ENCODE measurements at regions not wholly inside any gene's neighbourhood (a gene's known extent, or its start where the extent isn't known, plus 50 kb on each side); places are given as distances from the start of the nearest gene placed in this dataset.
"Not testable (repeated sequence)": the region's sequence is repeated elsewhere in the genome, so short reads cannot be mapped to it uniquely, and the experiment has no call there.

GRCh38 chr3:31289584-31289983 is 243.1 kb upstream of the STT3B start:
- peak; percentile 15 for DNase-seq (ENCODE audit: low read depth)

DNA sequence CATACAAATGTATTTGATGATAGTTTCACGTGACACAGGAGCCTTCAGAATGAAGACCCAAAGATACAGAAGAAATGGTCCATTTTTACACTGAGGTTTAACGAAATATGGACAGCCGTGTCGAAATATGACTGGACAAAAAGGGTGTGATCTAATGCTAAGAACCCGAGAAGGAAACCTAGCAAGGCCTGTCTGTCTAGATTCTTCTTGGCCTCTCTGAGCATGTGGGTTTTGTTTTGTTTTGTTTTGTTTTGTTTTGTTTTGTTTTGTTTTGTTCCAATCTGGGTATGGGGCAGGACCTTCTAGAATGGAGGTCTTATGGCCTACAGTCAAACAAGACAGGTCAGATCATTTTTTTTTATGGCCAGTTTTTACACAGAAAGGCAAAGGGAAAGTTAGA is 242.7 kb upstream of the STT3B start:
- DNase-seq (ENCODE audit: low read depth), result no peak

- DNase-seq (ENCODE audit: low read depth), result no peak
Observed at GRCh38 chr3:31291818-31292217, 240.9 kb upstream of the STT3B start.

DNA sequence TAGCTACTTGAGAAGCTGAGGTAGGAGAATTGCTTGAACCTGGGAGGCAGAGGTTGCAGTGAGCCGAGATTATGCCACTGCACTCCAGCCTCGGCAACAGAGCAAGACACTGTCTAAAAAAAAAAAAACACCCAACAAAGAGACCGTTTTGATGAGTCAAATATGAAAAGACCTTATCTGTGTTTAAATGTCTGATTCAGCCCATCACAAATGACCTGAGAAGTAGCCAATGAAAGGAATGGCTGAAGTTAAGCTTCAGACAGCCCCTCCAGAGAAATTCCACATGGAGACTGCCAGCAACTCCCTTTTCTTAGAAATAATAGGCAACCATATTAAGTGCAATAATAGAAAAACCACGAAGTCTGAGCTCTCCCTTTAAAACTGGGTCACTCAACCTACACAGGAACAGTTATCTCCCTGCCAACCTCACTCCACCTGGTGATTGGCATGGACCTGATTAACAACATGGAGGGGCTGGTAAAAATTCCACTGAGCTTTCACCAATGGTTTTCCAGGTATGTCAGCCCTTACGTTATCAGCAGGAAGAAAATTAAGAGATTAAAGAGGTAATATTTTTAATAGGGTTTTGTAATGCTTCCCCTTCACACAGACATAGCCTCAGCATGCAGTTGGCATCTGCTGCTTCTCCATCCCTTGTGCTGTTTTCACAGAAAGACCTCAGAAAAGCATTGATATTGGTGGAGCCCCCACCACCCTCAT is 238.1 kb upstream of the STT3B start:
- peak; percentile 89 for DNase-seq (ENCODE audit: low read depth)

GRCh38 chr3:31295150-31295765 is 237.5 kb upstream of the STT3B start:
- DNase-seq (ENCODE audit: low read depth), result no peak

GRCh38 chr3:31297726-31298298 is 234.9 kb upstream of the STT3B start:
- DNase-seq (ENCODE audit: low read depth), result no peak

GRCh38 chr3:31300456-31301443 is 232.0 kb upstream of the STT3B start:
- DNase-seq (ENCODE audit: low read depth), result no peak

DNA sequence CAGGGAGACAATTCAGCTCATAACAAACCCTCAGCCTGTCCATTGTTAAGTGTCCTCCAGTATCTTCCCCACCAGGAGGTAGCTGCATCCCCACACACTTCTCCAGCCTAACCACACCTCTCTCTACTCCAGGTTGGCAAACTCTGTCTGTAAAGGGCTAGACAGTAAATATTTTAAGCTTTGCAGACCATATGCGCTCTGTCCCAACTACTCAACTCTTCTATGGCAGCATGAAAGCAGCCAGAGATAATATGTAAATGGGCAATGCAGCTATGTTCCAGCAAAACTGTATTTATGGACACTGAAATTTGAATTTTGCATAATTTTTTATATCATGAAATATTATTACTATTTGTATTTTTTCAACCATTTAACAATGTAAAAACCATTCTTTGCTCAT is 230.4 kb upstream of the STT3B start:
- no peak for DNase-seq (ENCODE audit: low read depth)

DNA sequence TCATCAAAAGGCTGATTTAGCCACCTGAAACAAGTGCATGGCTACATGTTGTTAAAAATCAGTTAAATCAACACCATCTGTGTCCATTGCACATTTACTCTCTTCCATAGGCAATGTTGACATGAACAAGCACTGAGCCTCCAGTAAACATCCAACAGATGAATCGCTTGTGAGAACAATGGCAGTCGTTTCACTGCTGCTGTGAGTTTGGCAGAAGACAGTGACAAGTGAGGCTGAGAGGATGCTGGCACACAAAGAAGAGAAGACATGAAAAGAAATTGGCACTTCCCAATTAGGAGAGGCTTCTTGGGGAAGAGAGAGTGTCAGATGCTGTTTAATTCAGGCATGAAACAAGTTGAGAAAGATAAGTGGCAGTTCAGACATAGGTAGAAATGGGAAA is 227.4 kb upstream of the STT3B start:
- no peak for DNase-seq (ENCODE audit: low read depth)

DNA sequence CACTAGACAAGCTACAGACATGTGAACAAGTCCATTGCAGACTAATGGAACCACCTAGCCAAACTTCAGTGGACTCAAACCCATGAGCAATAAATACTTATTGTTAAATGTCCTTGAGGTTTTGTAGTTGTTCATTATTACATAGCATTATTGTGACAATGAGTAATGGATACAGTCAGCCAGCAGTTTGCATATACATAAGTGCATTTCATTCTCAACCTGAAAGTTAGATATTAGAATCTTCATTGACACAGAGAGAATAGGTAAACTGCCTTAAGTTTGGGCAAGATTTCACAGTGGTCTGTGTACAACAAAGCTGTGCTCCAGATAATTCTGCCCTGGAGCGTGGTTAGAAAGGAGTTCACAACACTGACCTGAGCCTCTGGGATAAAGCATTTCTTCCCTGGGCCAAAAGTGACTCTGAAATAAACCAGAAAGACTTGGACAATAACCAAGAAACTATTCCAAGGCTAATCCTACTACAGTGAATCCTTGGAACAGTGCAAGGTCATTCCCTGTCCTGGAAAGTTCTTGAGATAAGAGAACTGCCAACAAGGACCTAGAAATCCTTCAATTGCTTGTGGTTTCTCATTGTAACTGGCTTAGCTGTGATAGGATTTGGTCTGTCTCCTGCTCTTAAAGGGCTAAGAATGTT is 225.5 kb upstream of the STT3B start:
- DNase-seq (ENCODE audit: low read depth), result peak; percentile 87

DNA sequence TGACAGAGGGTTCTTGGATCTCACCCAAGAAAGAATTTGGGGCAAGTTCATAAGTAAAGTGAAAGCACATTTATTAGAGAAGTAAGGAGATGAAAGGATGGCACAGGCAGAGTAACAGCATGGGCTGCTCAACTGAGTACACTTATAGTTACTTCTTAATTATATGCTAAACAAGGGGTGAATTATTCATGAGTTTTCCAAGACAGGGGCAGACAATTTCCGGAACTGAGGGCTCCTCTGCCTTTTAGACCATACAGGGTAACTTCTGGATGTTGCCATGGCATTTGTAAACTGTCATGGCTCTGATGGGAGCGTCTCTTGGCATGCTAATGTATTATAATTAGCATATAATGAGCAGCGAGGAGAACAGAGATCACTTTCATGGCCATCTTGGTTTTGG is 221.2 kb upstream of the STT3B start:
- DNase-seq (ENCODE audit: low read depth), result no peak

- peak; percentile 37 for DNase-seq (ENCODE audit: low read depth)
Observed at GRCh38 chr3:31312400-31312799, 220.3 kb upstream of the STT3B start.

- DNase-seq (ENCODE audit: low read depth), result no peak
Observed at GRCh38 chr3:31314258-31314657, 218.5 kb upstream of the STT3B start.

DNA sequence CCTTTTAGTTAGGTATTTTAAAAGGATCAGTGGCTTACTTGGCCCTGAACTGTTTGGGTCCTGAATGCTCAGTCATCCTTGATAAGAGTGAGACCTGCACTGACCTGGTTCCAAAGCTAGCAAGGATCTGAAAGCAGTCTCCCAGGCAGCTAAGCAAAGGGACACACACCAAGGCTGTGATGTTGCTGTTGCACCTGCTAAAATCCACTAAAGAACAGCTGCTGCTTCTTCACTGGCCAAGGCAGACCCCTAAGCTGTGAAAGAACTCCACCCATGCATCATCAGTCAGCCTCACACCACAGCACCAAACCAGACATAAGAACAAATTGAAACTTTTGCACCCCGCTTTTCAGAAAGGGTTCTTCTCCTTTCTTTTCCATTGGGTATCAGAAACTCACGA is 213.4 kb upstream of the STT3B start:
- no peak for DNase-seq (ENCODE audit: low read depth)

GRCh38 chr3:31321620-31322019 is 211.1 kb upstream of the STT3B start:
- DNase-seq (ENCODE audit: low read depth), result no peak

GRCh38 chr3:31322460-31322859 is 210.3 kb upstream of the STT3B start:
- DNase-seq (ENCODE audit: low read depth), result no peak

- DNase-seq (ENCODE audit: low read depth), result not testable (repeated sequence)
Observed at GRCh38 chr3:31327826-31328357, 204.8 kb upstream of the STT3B start.

GRCh38 chr3:31331278-31331677 is 201.4 kb upstream of the STT3B start:
- no peak for DNase-seq (ENCODE audit: low read depth)

- no peak for DNase-seq (ENCODE audit: low read depth)
Observed at GRCh38 chr3:31341130-31341529, 191.6 kb upstream of the STT3B start.

DNA sequence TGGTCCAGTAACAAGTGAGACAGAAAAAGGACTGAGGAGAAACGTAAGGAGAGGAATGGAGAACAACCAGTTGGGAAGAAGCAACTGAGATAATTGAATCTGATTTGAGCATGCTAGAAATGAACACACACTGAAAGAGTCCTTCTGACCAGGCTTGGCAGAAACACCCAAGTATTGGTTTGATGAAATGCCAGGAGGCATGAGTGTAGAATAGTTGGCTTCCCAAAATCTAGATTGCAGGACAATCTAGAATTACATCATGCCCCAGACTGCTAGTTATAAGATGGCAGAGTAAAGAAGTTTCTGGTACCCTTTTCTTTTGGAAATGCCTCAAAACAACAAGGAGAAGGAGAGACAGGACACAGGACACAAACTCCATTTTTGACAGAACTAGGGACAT is 189.7 kb upstream of the STT3B start:
- peak; percentile 17 for DNase-seq (ENCODE audit: low read depth)

DNA sequence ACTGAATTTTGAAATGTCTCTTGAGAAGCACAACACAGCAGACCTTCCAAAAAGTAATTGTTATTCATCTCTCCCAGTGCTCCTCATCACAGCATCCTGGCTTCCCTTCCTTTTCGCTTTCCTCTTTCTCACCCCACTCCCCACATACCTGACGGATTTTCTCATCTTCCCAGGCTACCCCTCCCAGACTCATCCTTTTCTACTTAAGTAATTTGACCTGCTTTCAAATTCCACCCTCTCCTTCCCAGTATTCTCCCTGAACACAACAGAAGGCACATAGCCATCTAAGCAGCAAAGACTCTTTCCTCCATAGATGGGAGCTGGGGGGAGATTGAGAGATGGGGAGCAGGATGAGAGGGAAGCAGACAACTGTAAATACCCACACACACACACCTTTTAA is 187.1 kb upstream of the STT3B start:
- DNase-seq (ENCODE audit: low read depth), result no peak

DNA sequence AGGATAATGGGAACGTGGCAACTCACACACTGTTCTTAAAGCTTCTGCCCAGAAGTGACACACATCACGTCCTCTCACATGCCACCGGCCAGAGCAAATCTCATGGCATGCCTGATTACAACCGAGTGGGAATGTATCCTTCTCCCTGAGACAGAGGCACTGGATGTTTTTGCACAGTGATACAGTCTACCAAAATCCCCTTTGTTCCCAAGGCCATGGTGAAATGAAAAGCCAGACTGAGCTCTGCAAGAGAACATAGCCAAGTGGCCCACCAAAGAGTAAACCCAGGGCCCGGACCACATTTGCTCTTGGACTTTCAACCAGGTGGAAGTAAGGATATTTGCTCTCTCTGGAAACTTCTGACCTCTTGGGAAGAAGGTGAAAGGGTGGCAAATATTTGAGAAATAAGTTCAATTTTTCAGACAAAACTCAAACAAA is 186.2 kb upstream of the STT3B start:
- DNase-seq (ENCODE audit: low read depth), result no peak

Data from amniotic epithelial cell (primary cell).